ENCODE measurements at regions not wholly inside any gene's neighbourhood (a gene's known extent, or its start where the extent isn't known, plus 50 kb on each side); places are given as distances from the start of the nearest gene placed in this dataset.

DNA sequence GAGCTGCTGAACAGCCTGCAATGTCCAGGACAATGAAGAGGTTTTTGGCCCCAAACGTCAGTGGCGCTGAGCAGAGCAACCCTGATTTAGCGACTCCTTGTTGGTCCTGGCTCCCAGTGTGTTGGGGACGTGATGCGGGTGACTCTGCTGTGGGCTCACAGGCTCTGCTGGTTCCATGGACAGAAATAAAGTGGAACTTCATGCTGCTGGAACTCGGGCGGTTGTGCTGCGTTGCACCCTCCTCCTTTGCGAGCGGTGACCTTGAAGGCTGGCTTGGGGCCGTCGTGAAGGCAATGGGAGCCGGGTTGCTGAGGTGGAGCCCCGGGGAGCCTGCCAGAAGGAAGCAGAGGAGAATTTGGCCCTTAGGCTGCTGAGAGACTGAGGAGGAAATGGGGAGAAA lies 122.6 kb upstream of the C1orf174 start:
- no peak for TF ChIP-seq ZNF384 (IDR thresholded peaks at IDR 0.05)
- no peak for TF ChIP-seq SP1 (IDR thresholded peaks at IDR 0.05)
- no peak for TF ChIP-seq TARDBP (IDR thresholded peaks at IDR 0.05)
- TF ChIP-seq BHLHE40 (IDR thresholded peaks at IDR 0.05; ENCODE audit: borderline replicate concordance), result no peak
- no peak for TF ChIP-seq FOXM1 (IDR thresholded peaks at IDR 0.05; ENCODE audit: borderline replicate concordance)
- no peak for TF ChIP-seq FOXK2 (IDR thresholded peaks at IDR 0.05)
- TF ChIP-seq ELF4 (IDR thresholded peaks at IDR 0.05), result no peak
